ENCODE measurements at regions not wholly inside any gene's neighbourhood (a gene's known extent, or its start where the extent isn't known, plus 50 kb on each side); places are given as distances from the start of the nearest gene placed in this dataset.
A peak's percentile ranks its signal among the peaks of the same experiment; 100 is the strongest.

DNA sequence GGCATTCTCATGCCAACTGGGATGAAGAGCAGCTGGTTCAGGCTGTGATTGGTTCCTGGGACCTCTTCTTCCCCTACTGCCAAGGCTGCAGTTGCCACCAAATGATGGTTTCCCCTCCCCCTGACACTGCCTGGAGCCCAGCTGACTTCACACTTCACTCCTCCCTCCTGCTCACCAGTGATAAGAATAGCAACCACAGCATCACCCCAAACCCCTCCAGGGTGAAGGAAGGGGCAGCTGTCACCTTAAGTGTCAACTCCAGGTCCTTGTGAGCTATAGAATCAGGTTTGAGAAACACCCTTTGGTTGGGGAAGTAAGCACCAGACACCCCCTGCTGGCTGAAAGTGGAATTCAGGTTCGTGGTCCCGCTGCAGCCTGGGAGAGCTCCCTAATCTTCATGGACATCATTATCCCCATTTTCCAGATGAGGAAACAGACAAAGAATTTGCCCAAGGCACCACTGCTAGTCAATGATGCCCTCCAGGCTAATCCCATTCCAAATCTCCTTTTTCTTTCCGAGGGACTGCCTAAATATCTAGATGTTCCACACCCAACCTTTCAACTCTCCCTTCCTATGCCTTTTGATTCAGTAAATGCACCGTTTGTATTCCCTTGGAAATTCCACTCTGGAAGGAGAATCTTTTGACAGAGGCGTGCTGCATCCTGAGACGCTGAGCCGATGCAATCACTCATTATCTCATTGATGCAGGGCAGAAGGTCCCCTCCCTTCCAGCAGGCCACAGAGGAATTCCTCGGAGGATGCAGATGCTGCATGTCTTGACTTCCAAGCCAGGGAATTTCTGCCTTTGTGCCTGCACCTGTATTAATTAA is 50.6 kb upstream of the UQCRFS1 start:
- DNase-seq (ENCODE audit: low read depth, low spot score), result no peak

GRCh38 chr19:29264897-29265296 is 51.9 kb upstream of the UQCRFS1 start:
- DNase-seq (ENCODE audit: low read depth, low spot score), result no peak

DNA sequence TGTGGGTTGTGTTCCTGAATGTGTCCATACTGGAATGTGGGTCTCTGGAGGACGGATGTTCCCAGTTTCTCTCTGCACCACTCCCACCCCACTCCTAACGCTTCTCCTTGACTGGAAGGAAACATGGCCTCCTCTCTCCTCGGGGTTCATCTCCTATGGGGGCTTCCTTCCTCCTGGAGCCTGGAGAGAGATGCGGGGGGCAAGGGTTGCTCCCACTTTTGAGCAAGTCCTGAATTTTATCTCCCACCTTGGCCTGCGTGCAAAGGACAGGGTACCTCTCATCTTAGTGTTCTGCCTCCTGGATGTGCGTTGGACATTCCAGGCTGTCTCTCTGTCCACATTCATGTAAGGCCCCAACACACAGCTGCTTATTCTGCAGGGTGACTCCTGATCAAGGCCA is 52.5 kb upstream of the UQCRFS1 start:
- no peak for DNase-seq (ENCODE audit: low read depth, low spot score)

GRCh38 chr19:29266001-29266400 is 53.0 kb upstream of the UQCRFS1 start:
- DNase-seq (ENCODE audit: low read depth, low spot score), result no peak

DNA sequence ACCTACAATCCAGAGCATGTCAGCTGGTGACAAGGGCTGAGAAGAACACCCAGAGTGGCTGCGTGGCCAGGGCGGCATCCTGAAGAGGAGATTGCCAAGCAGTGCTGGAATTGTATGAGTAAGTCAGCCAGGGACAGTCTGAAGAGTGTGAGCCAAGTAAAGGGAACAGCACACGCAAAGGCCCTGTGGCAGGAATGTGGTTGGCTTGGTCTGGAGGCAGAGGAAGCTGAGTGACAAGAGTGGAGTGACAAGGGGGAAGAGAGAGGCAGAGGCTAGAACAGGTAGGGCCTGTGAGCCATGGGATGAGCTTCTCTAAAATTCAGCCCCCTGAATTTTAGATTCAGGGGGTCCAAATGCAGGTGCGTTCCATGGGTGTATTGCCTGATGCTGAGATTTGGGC is 53.7 kb upstream of the UQCRFS1 start:
- no peak for DNase-seq (ENCODE audit: low read depth, low spot score)

- no peak for DNase-seq (ENCODE audit: low read depth, low spot score)
Measured at GRCh38 chr19:29267701-29268100, 54.8 kb upstream of the UQCRFS1 start.

DNA sequence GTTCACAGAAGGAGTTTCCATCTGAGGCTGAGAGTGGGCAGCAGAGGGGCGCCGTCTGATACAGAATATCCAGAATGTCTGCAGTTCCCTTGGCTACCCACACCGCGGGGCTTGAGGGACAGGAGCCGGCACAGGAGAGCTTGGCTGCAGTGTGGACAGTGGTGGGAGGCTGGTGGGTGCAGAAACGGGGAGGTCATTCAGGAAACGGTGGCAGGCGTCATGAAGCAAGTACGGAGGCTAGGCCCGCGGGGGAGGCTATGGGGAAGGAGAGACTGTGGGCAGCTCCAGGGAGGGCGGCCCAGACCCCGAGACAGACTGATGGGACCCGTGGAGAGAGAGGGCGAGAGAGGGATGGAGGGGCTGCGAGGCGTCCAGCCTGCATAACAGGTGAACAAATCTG is 55.2 kb upstream of the UQCRFS1 start:
- no peak for DNase-seq (ENCODE audit: low read depth, low spot score)

DNA sequence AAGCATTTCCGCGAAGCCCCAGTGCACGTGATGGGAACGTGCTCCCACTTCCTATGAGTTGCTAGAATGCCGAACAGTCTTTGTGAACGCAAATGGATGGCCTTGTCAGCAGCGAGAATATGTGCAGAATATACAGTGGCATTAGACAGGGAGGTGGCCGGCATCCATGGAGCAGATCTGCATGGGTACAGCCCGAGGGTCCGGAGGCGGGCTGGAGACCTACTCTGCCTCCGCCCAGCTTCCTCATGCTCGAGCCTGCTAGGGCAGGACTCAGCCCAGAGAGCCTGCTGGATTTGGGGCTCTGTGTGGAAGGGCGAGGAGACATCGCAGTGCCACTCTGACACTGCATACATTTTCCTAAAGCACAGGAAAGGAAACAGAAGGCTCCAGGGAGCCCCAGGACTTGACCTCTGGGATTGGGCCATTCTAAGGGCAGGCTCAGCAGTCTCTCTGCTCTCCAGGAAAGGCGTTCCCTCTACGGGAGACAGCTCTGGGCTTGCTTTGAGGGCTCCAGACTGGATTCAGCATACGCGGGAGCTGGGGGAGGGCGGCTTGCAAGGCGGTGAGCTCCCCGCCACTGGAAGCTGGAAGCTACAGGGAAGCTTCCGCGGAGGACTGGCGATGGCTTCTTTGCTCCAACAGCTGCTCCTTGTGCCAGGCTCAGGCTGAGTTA is 55.9 kb upstream of the UQCRFS1 start:
- DNase-seq (ENCODE audit: low read depth, low spot score), result no peak

- DNase-seq (ENCODE audit: low read depth, low spot score), result no peak
Measured at GRCh38 chr19:29269641-29270040, 56.7 kb upstream of the UQCRFS1 start.

DNA sequence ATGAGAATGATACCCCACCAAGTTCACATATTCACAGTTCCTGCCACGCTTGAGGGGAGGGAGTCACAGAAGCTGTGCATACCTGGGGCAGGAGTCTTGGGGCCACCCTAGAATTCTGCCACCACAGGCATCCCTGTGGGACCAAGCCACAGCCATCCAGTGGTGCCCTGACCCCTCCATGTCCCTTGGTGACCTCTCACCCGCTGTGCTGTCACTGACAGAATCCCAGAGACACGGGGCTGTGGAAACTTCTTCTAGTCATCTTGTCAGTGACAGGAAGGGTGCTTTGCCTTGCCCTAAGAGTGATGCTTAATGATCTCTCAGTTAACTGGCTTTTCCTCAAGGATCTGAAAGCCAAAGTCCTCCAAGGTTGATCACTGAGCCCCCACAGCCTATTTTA is 58.4 kb upstream of the UQCRFS1 start:
- no peak for DNase-seq (ENCODE audit: low read depth, low spot score)

DNA sequence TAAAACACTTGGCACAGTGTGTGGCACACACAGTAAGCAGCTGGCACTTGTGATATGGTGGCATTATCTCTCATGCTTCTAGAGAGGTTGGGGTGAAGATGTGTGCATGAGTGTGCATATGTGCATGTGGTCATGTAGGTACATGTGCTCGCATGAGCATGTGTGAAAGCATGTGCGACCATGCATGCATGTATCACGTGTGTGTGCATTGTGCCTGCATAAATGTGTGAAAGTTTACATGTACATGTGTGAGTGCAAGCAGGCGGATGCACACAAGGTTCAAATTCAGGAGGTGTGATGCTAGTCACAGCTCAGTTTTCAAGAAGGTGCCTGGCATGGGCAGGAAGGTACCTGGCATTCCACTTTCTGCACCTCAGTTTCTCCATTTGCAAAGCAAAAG is 59.0 kb upstream of the UQCRFS1 start:
- no peak for DNase-seq (ENCODE audit: low read depth, low spot score)

GRCh38 chr19:29273000-29273640 is 60.2 kb upstream of the UQCRFS1 start:
- no peak for DNase-seq (ENCODE audit: low read depth, low spot score)

DNA sequence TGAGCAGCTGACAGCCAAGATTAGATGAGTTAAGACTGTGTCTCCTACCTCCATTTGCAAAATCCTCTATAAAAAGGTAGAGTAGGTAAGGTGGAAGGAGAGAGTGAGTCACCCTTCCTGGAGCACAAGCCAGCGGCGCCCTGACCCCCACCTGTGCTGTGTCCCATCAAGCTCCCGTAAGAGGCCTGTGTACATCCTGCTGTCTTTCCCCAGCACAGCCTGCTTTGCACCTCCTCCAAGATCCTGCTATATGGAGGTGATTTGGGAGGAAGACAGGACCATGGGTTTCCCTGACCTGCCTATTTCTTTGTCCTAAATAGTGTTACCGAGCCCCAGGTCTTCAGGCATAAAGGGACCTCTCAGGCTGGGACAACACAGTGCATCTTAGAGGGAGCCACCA is 62.3 kb upstream of the UQCRFS1 start:
- DNase-seq (ENCODE audit: low read depth, low spot score), result no peak

DNA sequence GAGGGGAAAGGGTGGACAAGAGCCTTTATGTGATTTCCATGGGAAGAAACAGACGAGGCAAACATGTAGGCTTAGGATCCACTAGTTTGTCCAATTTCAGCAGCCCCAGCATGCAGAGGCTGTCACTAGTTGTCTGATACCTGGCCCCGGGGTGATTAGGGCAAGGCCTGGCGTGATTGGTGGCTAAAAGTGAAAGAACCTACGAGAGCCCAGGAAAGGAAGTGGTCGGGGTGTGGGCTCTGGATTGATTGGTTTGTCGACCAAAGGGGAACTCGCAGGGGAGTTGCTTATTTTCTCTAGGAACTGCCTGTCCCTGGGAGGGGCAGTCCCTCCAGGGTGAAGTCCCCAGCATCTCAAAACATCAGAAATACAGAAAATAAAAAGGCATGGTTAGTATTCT is 64.2 kb upstream of the UQCRFS1 start:
- peak; percentile 22 for DNase-seq (ENCODE audit: low read depth, low spot score)

DNA sequence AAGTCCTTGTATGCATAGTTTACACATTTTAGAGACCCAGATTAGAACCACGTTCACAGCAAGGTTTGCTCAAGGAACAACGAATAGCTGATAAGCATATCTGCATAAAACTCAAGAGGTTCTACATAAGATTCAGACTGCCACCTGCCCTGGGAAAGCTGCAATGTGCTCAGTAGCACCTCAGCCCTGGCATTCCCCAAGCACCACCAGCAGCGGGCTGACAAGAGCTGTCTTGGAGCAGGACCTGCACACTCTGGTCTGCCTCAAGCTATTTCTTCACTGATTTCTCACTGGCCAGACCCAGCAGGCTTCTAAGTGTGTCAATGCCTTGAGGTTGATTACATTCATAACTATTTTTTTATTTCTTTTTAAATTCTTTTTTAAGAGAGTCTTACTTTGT is 65.8 kb upstream of the UQCRFS1 start:
- DNase-seq (ENCODE audit: low read depth, low spot score), result no peak

DNA sequence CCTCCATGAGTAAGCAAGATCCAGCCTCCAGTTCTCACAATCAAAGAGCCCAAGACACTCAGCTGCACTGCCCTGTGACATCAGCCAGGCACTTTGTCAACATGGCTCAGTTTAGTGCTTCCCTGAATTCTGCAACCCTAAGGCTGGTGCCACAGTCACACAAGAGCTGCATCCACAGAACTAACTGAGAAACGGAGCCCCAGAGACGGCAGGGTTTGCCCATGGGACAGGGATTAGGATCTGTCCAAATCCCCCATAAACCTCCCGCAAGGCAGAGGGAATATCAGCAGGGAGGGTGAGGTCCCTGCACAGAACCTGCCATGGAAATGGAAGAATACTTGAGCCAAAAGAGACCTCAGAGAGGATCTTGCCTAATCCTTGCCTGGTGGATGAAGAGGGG is 70.4 kb upstream of the UQCRFS1 start:
- no peak for DNase-seq (ENCODE audit: low read depth, low spot score)

DNA sequence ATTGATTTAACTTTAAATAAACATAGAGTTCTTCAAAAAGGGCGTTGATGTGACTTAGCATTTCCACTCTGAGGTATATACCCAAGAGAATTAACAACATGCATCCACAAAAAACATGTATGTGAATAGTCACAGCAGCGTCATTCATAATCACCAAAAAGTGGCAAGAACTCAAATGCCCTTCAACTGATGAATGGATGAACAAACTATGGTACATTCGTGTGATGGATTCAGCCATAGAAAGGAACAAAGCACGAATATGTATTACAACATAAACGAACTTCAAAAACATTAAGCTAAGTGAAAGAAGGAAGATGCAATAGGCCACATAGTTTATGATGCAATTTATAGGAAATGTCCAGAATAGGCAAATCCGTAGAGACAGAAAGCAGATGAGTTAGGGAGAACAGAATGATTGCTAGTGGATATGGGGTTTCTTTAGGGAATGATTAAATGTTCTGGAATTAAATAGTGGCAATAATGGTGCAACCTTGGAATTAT is 72.3 kb upstream of the UQCRFS1 start:
- no peak for DNase-seq (ENCODE audit: low read depth, low spot score)

- no peak for DNase-seq (ENCODE audit: low read depth, low spot score)
Measured at GRCh38 chr19:29285878-29286277, 72.9 kb upstream of the UQCRFS1 start.

- no peak for DNase-seq (ENCODE audit: low read depth, low spot score)
Measured at GRCh38 chr19:29287061-29287460, 74.1 kb upstream of the UQCRFS1 start.

GRCh38 chr19:29288256-29288655 is 75.3 kb upstream of the UQCRFS1 start:
- no peak for DNase-seq (ENCODE audit: low read depth, low spot score)

GRCh38 chr19:29289020-29289419 is 76.1 kb upstream of the UQCRFS1 start:
- DNase-seq (ENCODE audit: low read depth, low spot score), result no peak

GRCh38 chr19:29290853-29291252 is 77.9 kb upstream of the UQCRFS1 start:
- no peak for DNase-seq (ENCODE audit: low read depth, low spot score)

GRCh38 chr19:29292153-29292552 is 79.2 kb upstream of the UQCRFS1 start:
- DNase-seq (ENCODE audit: low read depth, low spot score), result no peak
